ENCODE measurements at regions not wholly inside any gene's neighbourhood (a gene's known extent, or its start where the extent isn't known, plus 50 kb on each side); places are given as distances from the start of the nearest gene placed in this dataset.
A peak's percentile ranks its signal among the peaks of the same experiment; 100 is the strongest.

- Histone ChIP-seq H2AFZ (ENCODE audit: low read length) (no peak overlapping the region), H3K79me2 (ENCODE audit: insufficient read depth, low read length) (no peaks in the 10 kb centered on the region), H3K27me3 (ENCODE audit: insufficient read depth, low read length, poor library complexity, severe bottlenecking) (no peaks in the 10 kb centered on the region), H3K9me2 (replicated peaks; ENCODE audit: low read depth, low read length) (no peaks in the 10 kb centered on the region), H3K4me2 (ENCODE audit: low read depth, low read length, poor library complexity, severe bottlenecking) (no peak overlapping the region), H3K4me3 (ENCODE audit: low read length, poor library complexity, severe bottlenecking) (no peak overlapping the region), H3F3A (ENCODE audit: low read depth) (no peaks in the 10 kb centered on the region), H3K9me3 (ENCODE audit: insufficient read depth, low read depth, low read length) (no peaks in the 10 kb centered on the region), H3K4me1 (ENCODE audit: insufficient read depth, low read length, poor library complexity, severe bottlenecking) (peaks cover 27% of the 10 kb centered on the region), H3K9ac (ENCODE audit: low read depth, low read length, poor library complexity, severe bottlenecking) (no peak overlapping the region), H3K36me3 (ENCODE audit: insufficient read depth, low read length) (no peaks in the 10 kb centered on the region), H4K20me1 (ENCODE audit: insufficient read depth, low read length, poor library complexity, severe bottlenecking) (no peaks in the 10 kb centered on the region)
- TF ChIP-seq EZH2phosphoT487 (IDR thresholded peaks at IDR 0.05; ENCODE audit: borderline replicate concordance) (no peak), CTCF (conservative IDR thresholded peaks at IDR 0.05; ENCODE audit: low read length) (no peak)
These were observed 125.6 kb upstream of the FRY start for GRCh38 chr13:31905961-31906360.

- Histone ChIP-seq H2AFZ (ENCODE audit: low read length) (no peak overlapping the region), H3K9ac (ENCODE audit: low read depth, low read length, poor library complexity, severe bottlenecking) (no peak overlapping the region), H3K79me2 (ENCODE audit: insufficient read depth, low read length) (no peaks in the 10 kb centered on the region), H4K20me1 (ENCODE audit: insufficient read depth, low read length, poor library complexity, severe bottlenecking) (no peaks in the 10 kb centered on the region), H3K9me2 (replicated peaks; ENCODE audit: low read depth, low read length) (no peaks in the 10 kb centered on the region), H3K36me3 (ENCODE audit: insufficient read depth, low read length) (no peaks in the 10 kb centered on the region), H3K9me3 (ENCODE audit: insufficient read depth, low read depth, low read length) (no peaks in the 10 kb centered on the region), H3K4me2 (ENCODE audit: low read depth, low read length, poor library complexity, severe bottlenecking) (no peak overlapping the region), H3F3A (ENCODE audit: low read depth) (no peaks in the 10 kb centered on the region), H3K27me3 (ENCODE audit: insufficient read depth, low read length, poor library complexity, severe bottlenecking) (no peaks in the 10 kb centered on the region), H3K4me3 (ENCODE audit: low read length, poor library complexity, severe bottlenecking) (no peak overlapping the region), H3K4me1 (ENCODE audit: insufficient read depth, low read length, poor library complexity, severe bottlenecking) (peaks cover 18% of the 10 kb centered on the region)
- TF ChIP-seq EZH2phosphoT487 (IDR thresholded peaks at IDR 0.05; ENCODE audit: borderline replicate concordance) = no peak
- TF ChIP-seq CTCF (conservative IDR thresholded peaks at IDR 0.05; ENCODE audit: low read length) = no peak
These were observed 122.7 kb upstream of the FRY start for GRCh38 chr13:31908696-31909411.

- TF ChIP-seq CTCF (conservative IDR thresholded peaks at IDR 0.05; ENCODE audit: low read length) (peak; percentile 97), EZH2phosphoT487 (IDR thresholded peaks at IDR 0.05; ENCODE audit: borderline replicate concordance) (no peak)
- Histone ChIP-seq H3K4me1 (ENCODE audit: insufficient read depth, low read length, poor library complexity, severe bottlenecking) (peaks cover 8% of the 10 kb centered on the region), H3K27me3 (ENCODE audit: insufficient read depth, low read length, poor library complexity, severe bottlenecking) (no peaks in the 10 kb centered on the region), H3K36me3 (ENCODE audit: insufficient read depth, low read length) (no peaks in the 10 kb centered on the region), H3F3A (ENCODE audit: low read depth) (no peaks in the 10 kb centered on the region), H3K4me3 (ENCODE audit: low read length, poor library complexity, severe bottlenecking) (no peak overlapping the region), H3K79me2 (ENCODE audit: insufficient read depth, low read length) (no peaks in the 10 kb centered on the region), H3K9me3 (ENCODE audit: insufficient read depth, low read depth, low read length) (no peaks in the 10 kb centered on the region), H4K20me1 (ENCODE audit: insufficient read depth, low read length, poor library complexity, severe bottlenecking) (no peaks in the 10 kb centered on the region), H3K9me2 (replicated peaks; ENCODE audit: low read depth, low read length) (no peaks in the 10 kb centered on the region), H3K9ac (ENCODE audit: low read depth, low read length, poor library complexity, severe bottlenecking) (no peak overlapping the region), H3K4me2 (ENCODE audit: low read depth, low read length, poor library complexity, severe bottlenecking) (no peak overlapping the region), H2AFZ (ENCODE audit: low read length) (no peak overlapping the region)
These were observed 121.6 kb upstream of the FRY start for GRCh38 chr13:31909864-31910551.
